ENCODE measurements at regions not wholly inside any gene's neighbourhood (a gene's known extent, or its start where the extent isn't known, plus 50 kb on each side); places are given as distances from the start of the nearest gene placed in this dataset.

DNA sequence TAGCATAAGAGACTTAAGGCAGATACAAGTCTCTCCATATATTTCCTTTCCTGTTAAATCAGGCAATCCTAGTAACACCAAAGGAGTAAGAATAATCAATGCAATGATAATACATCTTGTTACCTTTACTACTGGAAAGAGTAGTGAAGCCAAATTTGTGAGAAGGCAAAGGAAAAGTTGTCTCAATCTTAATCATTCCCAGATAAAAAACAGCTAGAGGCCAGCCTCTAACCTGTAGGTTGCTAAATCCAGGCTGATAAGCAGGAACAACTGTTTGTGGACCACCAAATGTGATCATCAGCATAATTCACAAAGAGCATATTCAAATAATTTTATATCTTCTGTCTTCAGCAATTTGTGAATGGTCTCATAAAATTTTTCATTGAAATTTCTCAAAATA, 189.2 kb upstream of the ADGRB3 start:
- no peak for TF ChIP-seq TAF1 (IDR thresholded peaks at IDR 0.05; ENCODE audit: borderline replicate concordance, insufficient read depth, low read length)
- TF ChIP-seq POLR2AphosphoS5 (IDR thresholded peaks at IDR 0.05; ENCODE audit: low read depth, low read length), result no peak

GRCh38 chr6:68443704-68444103, 191.4 kb upstream of the ADGRB3 start:
- TF ChIP-seq TAF1 (IDR thresholded peaks at IDR 0.05; ENCODE audit: borderline replicate concordance, insufficient read depth, low read length), result no peak
- TF ChIP-seq SIN3A (IDR thresholded peaks at IDR 0.05; ENCODE audit: borderline replicate concordance, insufficient read depth, low read length), result no peak
- no peak for TF ChIP-seq POLR2AphosphoS5 (IDR thresholded peaks at IDR 0.05; ENCODE audit: low read depth, low read length)

DNA sequence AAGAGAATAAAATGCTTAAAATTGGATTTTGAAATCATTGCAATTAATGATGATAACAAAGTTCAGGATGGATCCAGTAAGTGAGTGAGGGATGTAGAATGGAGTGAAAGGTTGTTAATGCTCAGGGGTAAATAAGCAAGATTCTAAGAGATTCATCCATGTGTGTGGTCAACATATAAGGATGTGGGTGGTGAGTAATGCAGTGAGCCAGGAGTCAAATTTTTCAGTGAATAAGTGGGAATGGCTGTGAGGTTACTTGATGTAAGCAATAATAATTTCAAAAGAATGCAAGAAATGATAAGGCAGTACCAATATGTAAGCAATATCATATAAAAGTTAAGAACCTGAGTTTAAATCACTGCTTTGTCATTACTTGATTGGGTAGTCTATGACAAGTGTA, 207.5 kb upstream of the ADGRB3 start:
- TF ChIP-seq FOXP2 (optimal IDR thresholded peaks at IDR 0.05; ENCODE audit: borderline replicate concordance, extremely low read depth, extremely low read length, insufficient read depth) (no peak), SIN3A (IDR thresholded peaks at IDR 0.05; ENCODE audit: borderline replicate concordance, insufficient read depth, low read length) (no peak), POLR2AphosphoS5 (IDR thresholded peaks at IDR 0.05; ENCODE audit: low read depth, low read length) (no peak), TAF1 (IDR thresholded peaks at IDR 0.05; ENCODE audit: borderline replicate concordance, insufficient read depth, low read length) (no peak), REST (IDR thresholded peaks at IDR 0.05; ENCODE audit: insufficient read depth in 1 of 2, low read depth in 2 of 2, low read length in 2 of 2) (no peak)

DNA sequence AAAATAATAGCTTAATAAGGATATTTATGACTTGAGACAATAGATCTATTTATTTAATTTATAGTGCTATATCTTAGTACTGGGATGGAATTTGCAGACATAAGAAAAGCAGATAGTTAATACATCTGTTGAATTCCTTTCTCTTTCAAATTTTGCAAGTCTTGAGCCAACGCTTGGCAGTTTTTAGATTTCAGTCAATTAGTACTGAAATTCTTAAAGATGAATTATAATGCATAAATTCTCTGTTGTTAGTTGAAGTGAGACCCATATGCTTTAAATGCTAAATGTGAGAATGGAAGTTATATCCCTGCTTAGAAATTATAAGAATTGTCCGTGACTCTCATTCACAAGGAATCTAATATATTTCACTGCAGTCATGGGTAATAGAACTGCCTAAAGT, 225.1 kb upstream of the ADGRB3 start:
- TF ChIP-seq POLR2AphosphoS5 (IDR thresholded peaks at IDR 0.05; ENCODE audit: low read depth, low read length), result no peak
- TF ChIP-seq SIN3A (IDR thresholded peaks at IDR 0.05; ENCODE audit: borderline replicate concordance, insufficient read depth, low read length), result no peak
- TF ChIP-seq FOXP2 (optimal IDR thresholded peaks at IDR 0.05; ENCODE audit: borderline replicate concordance, extremely low read depth, extremely low read length, insufficient read depth), result no peak
- TF ChIP-seq TAF1 (IDR thresholded peaks at IDR 0.05; ENCODE audit: borderline replicate concordance, insufficient read depth, low read length), result no peak
- no peak for TF ChIP-seq REST (IDR thresholded peaks at IDR 0.05; ENCODE audit: insufficient read depth in 1 of 2, low read depth in 2 of 2, low read length in 2 of 2)

GRCh38 chr6:68400396-68400795, 234.7 kb upstream of the ADGRB3 start:
- TF ChIP-seq POLR2AphosphoS5 (IDR thresholded peaks at IDR 0.05; ENCODE audit: low read depth, low read length), result no peak
- TF ChIP-seq TAF1 (IDR thresholded peaks at IDR 0.05; ENCODE audit: borderline replicate concordance, insufficient read depth, low read length), result no peak
- TF ChIP-seq REST (IDR thresholded peaks at IDR 0.05; ENCODE audit: insufficient read depth in 1 of 2, low read depth in 2 of 2, low read length in 2 of 2), result no peak
- no peak for TF ChIP-seq SIN3A (IDR thresholded peaks at IDR 0.05; ENCODE audit: borderline replicate concordance, insufficient read depth, low read length)
- no peak for TF ChIP-seq FOXP2 (optimal IDR thresholded peaks at IDR 0.05; ENCODE audit: borderline replicate concordance, extremely low read depth, extremely low read length, insufficient read depth)

DNA sequence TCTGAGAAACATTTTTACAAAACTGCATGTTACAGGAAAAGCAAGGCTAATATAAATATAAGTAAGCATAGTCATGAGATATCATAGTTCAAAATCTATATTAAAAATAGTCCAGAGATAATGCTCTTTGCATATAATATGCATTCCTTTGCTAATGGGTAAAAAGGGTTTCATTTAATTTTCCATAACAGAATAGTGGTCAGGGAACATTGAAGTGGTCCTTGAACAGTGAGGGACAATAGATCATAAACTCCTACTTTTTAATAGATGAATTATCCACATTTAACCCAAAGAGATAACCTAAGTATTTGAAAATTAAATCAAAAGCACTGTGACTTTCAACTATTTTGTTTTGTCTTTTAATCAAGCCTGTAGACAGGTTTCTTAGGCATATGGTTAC, 243.1 kb upstream of the ADGRB3 start:
- no peak for TF ChIP-seq TAF1 (IDR thresholded peaks at IDR 0.05; ENCODE audit: borderline replicate concordance, insufficient read depth, low read length)
- TF ChIP-seq FOXP2 (optimal IDR thresholded peaks at IDR 0.05; ENCODE audit: borderline replicate concordance, extremely low read depth, extremely low read length, insufficient read depth), result no peak
- TF ChIP-seq SIN3A (IDR thresholded peaks at IDR 0.05; ENCODE audit: borderline replicate concordance, insufficient read depth, low read length), result no peak
- TF ChIP-seq POLR2AphosphoS5 (IDR thresholded peaks at IDR 0.05; ENCODE audit: low read depth, low read length), result no peak
- no peak for TF ChIP-seq REST (IDR thresholded peaks at IDR 0.05; ENCODE audit: insufficient read depth in 1 of 2, low read depth in 2 of 2, low read length in 2 of 2)
